ENCODE measurements at regions not wholly inside any gene's neighbourhood (a gene's known extent, or its start where the extent isn't known, plus 50 kb on each side); places are given as distances from the start of the nearest gene placed in this dataset.

DNA sequence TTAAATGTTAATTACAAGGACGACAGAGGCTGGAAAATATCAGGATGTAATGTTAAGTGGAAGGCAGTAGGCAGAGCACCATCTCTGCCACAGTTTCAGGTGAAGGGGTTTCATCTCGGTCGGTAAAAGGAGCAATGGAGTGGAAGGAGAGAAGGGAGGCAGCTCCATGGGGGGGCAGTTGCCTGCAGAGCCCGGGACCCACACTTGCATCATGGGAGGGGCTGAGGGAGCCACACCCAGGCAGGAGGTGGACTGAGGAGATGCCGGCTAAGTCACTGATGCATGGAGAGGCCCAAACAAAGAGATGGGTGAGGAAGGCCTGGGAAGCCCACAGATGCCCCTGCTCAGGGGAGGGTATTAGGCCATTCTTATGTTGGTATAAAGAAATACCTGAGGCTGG, 1470.9 kb downstream of the BRD1 start:
- TF ChIP-seq, protein P1, sequence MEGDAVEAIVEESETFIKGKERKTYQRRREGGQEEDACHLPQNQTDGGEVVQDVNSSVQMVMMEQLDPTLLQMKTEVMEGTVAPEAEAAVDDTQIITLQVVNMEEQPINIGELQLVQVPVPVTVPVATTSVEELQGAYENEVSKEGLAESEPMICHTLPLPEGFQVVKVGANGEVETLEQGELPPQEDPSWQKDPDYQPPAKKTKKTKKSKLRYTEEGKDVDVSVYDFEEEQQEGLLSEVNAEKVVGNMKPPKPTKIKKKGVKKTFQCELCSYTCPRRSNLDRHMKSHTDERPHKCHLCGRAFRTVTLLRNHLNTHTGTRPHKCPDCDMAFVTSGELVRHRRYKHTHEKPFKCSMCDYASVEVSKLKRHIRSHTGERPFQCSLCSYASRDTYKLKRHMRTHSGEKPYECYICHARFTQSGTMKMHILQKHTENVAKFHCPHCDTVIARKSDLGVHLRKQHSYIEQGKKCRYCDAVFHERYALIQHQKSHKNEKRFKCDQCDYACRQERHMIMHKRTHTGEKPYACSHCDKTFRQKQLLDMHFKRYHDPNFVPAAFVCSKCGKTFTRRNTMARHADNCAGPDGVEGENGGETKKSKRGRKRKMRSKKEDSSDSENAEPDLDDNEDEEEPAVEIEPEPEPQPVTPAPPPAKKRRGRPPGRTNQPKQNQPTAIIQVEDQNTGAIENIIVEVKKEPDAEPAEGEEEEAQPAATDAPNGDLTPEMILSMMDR (IDR thresholded peaks at IDR 0.05; ENCODE audit: control insufficient read depth, insufficient read depth, low read depth, low read length, missing control alignments): no peak
- H3K4me3 ChIP-seq (ENCODE audit: control insufficient read depth, low read depth, low read length): no peak overlapping the region
- no peak for DNase-seq (ENCODE audit: low read depth)

DNA sequence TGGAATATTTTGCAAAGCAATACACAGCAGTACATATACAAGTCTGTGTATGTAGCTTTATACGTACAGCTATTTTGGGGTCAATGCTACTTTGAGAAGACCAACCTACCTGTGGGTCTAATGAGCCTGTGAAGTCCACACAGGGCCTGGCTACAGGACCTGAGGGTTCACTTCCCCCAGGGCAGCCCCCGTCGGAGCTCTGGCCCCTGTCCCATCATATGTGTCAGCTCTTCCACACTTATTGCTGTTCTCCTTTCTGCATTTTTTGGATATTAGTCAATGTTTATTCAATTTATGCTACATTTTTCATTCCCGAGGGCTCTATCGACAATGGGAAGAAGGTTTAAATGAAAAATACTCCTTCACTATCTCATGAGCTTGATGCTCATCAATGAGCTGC, 1473.6 kb downstream of the BRD1 start:
- H3K4me3 ChIP-seq (ENCODE audit: control insufficient read depth, low read depth, low read length): no peak overlapping the region
- no peak for DNase-seq (ENCODE audit: low read depth)
- TF ChIP-seq, protein P1 (IDR thresholded peaks at IDR 0.05; ENCODE audit: control insufficient read depth, insufficient read depth, low read depth, low read length, missing control alignments): no peak

DNA sequence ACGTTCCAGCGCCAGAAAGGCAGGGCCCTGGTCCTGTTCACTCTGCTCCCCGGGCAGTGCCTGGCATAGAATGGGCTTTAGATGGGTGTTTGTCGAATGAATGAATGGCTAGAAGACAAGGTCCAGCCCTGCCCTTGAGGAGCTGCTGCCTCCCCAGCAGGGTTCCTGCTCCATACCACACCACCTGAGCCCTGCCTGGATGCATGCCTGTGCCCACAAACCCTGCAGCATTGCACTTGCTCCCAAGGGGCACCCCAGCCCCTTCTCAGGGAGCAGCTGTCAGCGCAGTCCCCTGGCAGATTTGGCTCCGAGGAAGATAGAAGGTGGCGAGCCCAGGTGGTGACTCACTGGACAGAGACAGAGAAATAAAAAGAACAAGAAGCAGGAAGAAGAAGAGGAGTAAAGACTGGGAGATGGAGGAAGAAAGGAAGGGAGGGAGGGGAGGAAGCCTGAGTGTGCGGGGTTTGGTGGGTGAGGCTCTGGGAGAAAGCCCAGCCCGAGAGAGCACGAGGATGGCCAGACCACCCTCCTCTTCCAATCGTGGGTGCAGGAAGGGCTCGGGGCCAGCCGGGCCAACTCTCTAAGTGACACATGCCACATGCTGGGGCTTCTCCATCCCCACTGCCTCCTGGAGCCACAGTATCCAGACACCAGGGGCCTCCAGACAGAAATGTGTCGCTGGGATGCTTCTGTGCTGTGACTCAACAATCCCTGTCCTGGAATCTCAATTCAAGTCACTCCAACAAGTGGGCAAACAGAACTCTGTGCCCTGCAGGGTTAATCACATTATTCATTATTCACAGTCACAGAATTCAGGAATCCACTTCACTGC, 1474.3 kb downstream of the BRD1 start:
- no peak overlapping the region for H3K4me3 ChIP-seq (ENCODE audit: control insufficient read depth, low read depth, low read length)
- TF ChIP-seq, protein P1 (IDR thresholded peaks at IDR 0.05; ENCODE audit: control insufficient read depth, insufficient read depth, low read depth, low read length, missing control alignments): no peak
- no peak for DNase-seq (ENCODE audit: low read depth)

DNA sequence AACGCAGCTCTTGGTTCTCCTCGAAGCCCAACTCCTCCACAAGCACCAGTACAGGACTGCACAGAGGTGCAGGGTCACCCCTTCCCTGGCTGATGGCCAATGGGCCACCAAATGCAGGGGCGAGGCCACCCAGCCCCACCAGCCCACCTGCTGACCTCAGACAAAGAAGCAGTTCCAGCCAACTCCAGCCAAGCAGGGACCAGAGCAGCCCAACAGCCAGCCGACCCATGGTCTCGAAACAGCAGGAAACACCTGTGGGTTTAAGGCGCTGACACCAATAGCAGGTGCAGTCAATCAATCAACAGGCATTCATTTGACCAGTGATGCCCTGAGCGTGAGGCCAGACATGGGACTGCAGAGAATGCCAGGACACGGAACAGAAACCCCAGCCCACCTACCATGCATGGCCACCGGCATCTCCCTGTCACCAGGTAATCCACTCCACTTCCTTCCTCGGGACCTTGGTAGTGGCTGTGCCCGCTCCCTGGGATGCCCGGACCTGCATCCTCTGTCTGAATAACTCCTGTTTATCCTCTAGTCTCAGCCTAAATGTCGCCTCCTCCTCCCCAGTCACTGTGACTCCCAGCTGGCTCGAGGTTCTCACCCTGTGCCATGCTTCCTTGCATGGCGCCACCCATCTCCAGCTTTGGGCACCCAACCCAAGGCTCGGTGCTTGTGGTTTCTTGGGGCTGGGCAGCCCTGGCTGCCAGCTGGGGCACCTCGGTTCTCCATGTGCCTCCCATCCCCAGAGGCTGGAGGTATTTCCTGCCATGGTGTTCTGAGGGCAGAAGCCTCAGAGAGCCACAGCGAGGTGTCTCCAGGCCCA, 1475.4 kb downstream of the BRD1 start:
- TF ChIP-seq, protein P1 (IDR thresholded peaks at IDR 0.05; ENCODE audit: control insufficient read depth, insufficient read depth, low read depth, low read length, missing control alignments): no peak
- no peak for DNase-seq (ENCODE audit: low read depth)
- no peak overlapping the region for H3K4me3 ChIP-seq (ENCODE audit: control insufficient read depth, low read depth, low read length)

DNA sequence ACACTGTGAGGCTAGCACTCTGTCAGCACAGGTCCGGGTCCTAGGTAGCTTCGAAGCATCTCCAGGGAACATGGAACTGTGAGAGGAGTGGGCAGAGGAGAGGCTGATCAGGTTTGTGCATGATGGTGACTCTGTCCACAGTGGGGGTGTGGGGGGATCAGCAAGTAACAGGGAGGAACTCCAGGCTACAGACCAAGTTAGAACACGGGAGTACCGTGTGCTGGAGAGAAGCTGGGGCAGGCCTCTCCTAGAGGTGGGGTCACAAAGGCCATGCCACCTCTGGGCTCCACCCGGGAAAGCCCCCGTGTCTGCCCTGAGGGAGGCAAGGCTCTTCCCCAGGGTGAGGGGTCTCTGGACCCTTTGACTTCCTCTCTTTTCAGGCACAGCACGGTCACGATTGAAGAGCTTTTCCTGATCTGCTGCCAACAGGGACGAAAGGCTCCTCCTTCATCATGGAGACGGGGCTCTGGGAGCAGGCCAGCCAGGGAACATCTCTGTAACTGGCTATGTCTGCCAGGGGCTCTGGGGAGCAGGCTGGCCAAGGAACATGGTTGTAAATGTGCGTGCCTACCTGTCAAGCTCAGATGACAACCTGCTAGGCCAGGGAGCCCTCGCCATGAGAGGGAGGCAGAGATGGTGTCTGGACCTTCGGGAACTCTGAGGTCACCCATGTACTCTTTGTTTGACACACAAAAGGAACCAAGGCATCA, 1476.1 kb downstream of the BRD1 start:
- DNase-seq (ENCODE audit: low read depth): no peak
- H3K4me3 ChIP-seq (ENCODE audit: control insufficient read depth, low read depth, low read length): no peak overlapping the region
- TF ChIP-seq, protein P1 (IDR thresholded peaks at IDR 0.05; ENCODE audit: control insufficient read depth, insufficient read depth, low read depth, low read length, missing control alignments): no peak

DNA sequence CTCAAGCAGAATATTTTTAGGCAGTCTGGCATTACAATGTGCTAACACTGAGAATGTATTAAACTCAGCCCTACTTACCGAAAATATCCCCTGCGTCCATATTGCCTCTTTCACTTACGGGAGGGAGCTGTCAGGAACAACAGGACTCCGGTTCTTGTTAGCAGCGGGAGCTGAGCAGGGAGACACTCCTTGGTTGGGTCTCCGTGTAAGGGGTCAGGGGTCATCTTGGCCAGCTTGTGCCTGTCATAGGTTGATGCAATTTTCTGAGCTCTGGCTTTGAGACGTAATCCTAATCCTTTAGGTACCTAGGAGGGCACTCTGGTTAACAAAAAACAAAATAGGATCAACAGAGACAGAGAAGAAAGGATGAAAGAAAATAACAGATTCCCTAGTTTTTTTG, 1477.2 kb downstream of the BRD1 start:
- no peak overlapping the region for H3K4me3 ChIP-seq (ENCODE audit: control insufficient read depth, low read depth, low read length)
- no peak for DNase-seq (ENCODE audit: low read depth)
- TF ChIP-seq, protein P1 (IDR thresholded peaks at IDR 0.05; ENCODE audit: control insufficient read depth, insufficient read depth, low read depth, low read length, missing control alignments): no peak

Measured in AG09309 (cell line).